ENCODE measurements at regions not wholly inside any gene's neighbourhood (a gene's known extent, or its start where the extent isn't known, plus 50 kb on each side); places are given as distances from the start of the nearest gene placed in this dataset.

DNA sequence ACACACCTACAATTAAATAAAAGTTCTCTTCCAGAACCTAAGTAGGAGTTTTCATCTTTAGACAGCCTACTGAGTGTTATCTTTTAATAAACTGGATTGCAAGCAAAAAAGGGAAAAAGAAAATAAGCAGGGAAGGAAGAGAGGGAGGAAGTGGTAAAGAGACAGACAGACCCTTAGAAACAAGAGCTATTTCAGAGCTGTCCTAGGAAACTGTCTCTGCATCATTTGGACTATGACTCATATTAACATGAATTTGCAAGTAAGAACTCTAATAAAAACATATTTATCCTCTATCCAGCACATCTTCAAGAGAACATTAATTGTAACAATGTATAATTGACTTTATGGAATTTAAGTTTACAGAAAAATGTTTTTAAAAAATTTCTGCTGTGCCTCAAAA is 438.8 kb upstream of the USP15 start:
- TF ChIP-seq EZH2phosphoT487 (conservative IDR thresholded peaks at IDR 0.05; ENCODE audit: low read length): no peak
- TF ChIP-seq, protein P1, sequence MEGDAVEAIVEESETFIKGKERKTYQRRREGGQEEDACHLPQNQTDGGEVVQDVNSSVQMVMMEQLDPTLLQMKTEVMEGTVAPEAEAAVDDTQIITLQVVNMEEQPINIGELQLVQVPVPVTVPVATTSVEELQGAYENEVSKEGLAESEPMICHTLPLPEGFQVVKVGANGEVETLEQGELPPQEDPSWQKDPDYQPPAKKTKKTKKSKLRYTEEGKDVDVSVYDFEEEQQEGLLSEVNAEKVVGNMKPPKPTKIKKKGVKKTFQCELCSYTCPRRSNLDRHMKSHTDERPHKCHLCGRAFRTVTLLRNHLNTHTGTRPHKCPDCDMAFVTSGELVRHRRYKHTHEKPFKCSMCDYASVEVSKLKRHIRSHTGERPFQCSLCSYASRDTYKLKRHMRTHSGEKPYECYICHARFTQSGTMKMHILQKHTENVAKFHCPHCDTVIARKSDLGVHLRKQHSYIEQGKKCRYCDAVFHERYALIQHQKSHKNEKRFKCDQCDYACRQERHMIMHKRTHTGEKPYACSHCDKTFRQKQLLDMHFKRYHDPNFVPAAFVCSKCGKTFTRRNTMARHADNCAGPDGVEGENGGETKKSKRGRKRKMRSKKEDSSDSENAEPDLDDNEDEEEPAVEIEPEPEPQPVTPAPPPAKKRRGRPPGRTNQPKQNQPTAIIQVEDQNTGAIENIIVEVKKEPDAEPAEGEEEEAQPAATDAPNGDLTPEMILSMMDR (IDR thresholded peaks at IDR 0.05; ENCODE audit: insufficient read depth, low read length, poor library complexity, severe bottlenecking): no peak
- H3K4me2 ChIP-seq (ENCODE audit: low read depth, low read length, poor library complexity, severe bottlenecking): no peak overlapping the region
- H3K79me2 ChIP-seq (ENCODE audit: insufficient read depth, low read length): no peaks in the 10 kb centered on the region
- no peak overlapping the region for H3K9ac ChIP-seq (ENCODE audit: low read length)
- no peaks in the 10 kb centered on the region for H3K9me2 ChIP-seq (replicated peaks; ENCODE audit: insufficient read depth, low read length)
- H3K27me3 ChIP-seq (ENCODE audit: low read length): no peaks in the 10 kb centered on the region
- H3K9me3 ChIP-seq (ENCODE audit: insufficient read depth, low read length): no peaks in the 10 kb centered on the region
- H3F3A ChIP-seq (ENCODE audit: insufficient read depth): no peaks in the 10 kb centered on the region
- no peak overlapping the region for H3K4me3 ChIP-seq (ENCODE audit: insufficient read depth, low read length, poor library complexity, severe bottlenecking)
- no peak overlapping the region for H2AFZ ChIP-seq (ENCODE audit: low read depth, low read length, severe bottlenecking)
- no peaks in the 10 kb centered on the region for H4K20me1 ChIP-seq (ENCODE audit: low read depth, low read length)
- no peaks in the 10 kb centered on the region for H3K36me3 ChIP-seq (ENCODE audit: low read length)
- H3K27ac ChIP-seq (ENCODE audit: low read depth, low read length): no peak overlapping the region

DNA sequence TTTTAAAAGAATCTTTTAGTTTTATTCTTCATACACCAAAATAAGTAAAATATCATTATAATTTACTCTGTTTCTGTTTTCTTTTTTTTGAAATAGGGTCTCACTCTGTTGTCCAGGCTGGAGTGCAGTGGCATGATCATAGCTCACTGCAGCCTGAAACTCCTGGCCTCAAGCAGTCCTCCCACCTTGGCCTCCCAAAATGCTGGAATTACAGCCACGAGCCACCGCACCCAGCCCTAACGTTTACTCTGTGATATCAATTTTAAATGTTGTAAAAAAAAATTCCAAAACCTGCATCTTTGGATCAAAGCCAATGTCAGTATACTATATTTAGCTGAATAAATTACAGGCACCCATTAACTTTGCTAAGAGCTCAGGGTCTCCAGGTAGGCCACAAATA is 437.1 kb upstream of the USP15 start:
- H3K4me3 ChIP-seq (ENCODE audit: insufficient read depth, low read length, poor library complexity, severe bottlenecking): no peak overlapping the region
- no peak overlapping the region for H3K4me2 ChIP-seq (ENCODE audit: low read depth, low read length, poor library complexity, severe bottlenecking)
- no peaks in the 10 kb centered on the region for H3K9me3 ChIP-seq (ENCODE audit: insufficient read depth, low read length)
- H3K9me2 ChIP-seq (replicated peaks; ENCODE audit: insufficient read depth, low read length): no peaks in the 10 kb centered on the region
- no peaks in the 10 kb centered on the region for H3K79me2 ChIP-seq (ENCODE audit: insufficient read depth, low read length)
- no peaks in the 10 kb centered on the region for H3F3A ChIP-seq (ENCODE audit: insufficient read depth)
- no peak for TF ChIP-seq EZH2phosphoT487 (conservative IDR thresholded peaks at IDR 0.05; ENCODE audit: low read length)
- TF ChIP-seq, protein P1 (IDR thresholded peaks at IDR 0.05; ENCODE audit: insufficient read depth, low read length, poor library complexity, severe bottlenecking): no peak
- no peak overlapping the region for H2AFZ ChIP-seq (ENCODE audit: low read depth, low read length, severe bottlenecking)
- H3K9ac ChIP-seq (ENCODE audit: low read length): no peak overlapping the region
- no peaks in the 10 kb centered on the region for H4K20me1 ChIP-seq (ENCODE audit: low read depth, low read length)
- no peak overlapping the region for H3K27ac ChIP-seq (ENCODE audit: low read depth, low read length)
- H3K27me3 ChIP-seq (ENCODE audit: low read length): no peaks in the 10 kb centered on the region
- H3K36me3 ChIP-seq (ENCODE audit: low read length): no peaks in the 10 kb centered on the region

DNA sequence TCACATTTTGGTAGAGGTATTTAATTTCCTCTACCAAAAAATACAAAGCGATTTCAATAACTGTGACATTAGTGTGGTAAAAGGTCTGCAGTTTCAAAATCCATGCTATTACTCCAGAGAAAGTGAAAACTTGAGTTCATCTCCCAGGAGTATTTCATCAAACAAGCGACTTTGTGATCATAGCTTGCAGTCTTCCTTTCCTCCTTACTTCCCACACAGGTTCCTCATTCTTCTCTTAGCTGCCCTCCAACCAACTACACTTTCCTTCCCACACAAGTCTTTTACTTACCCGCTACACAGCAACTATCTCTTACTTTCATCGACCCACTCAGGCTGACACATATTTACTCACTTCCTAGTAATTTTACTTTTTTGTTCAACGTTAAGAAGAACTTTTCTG is 413.4 kb upstream of the USP15 start:
- no peaks in the 10 kb centered on the region for H3K79me2 ChIP-seq (ENCODE audit: insufficient read depth, low read length)
- H3K27me3 ChIP-seq (ENCODE audit: low read length): no peaks in the 10 kb centered on the region
- TF ChIP-seq EZH2phosphoT487 (conservative IDR thresholded peaks at IDR 0.05; ENCODE audit: low read length): no peak
- TF ChIP-seq, protein P1 (IDR thresholded peaks at IDR 0.05; ENCODE audit: insufficient read depth, low read length, poor library complexity, severe bottlenecking): no peak
- H3K4me3 ChIP-seq (ENCODE audit: insufficient read depth, low read length, poor library complexity, severe bottlenecking): no peak overlapping the region
- no peak overlapping the region for H3K27ac ChIP-seq (ENCODE audit: low read depth, low read length)
- no peaks in the 10 kb centered on the region for H3K36me3 ChIP-seq (ENCODE audit: low read length)
- H3K4me2 ChIP-seq (ENCODE audit: low read depth, low read length, poor library complexity, severe bottlenecking): no peak overlapping the region
- no peak overlapping the region for H2AFZ ChIP-seq (ENCODE audit: low read depth, low read length, severe bottlenecking)
- H3K9me3 ChIP-seq (ENCODE audit: insufficient read depth, low read length): no peaks in the 10 kb centered on the region
- H3K9ac ChIP-seq (ENCODE audit: low read length): no peak overlapping the region
- H3K9me2 ChIP-seq (replicated peaks; ENCODE audit: insufficient read depth, low read length): no peaks in the 10 kb centered on the region
- H3F3A ChIP-seq (ENCODE audit: insufficient read depth): no peaks in the 10 kb centered on the region
- H4K20me1 ChIP-seq (ENCODE audit: low read depth, low read length): no peaks in the 10 kb centered on the region

DNA sequence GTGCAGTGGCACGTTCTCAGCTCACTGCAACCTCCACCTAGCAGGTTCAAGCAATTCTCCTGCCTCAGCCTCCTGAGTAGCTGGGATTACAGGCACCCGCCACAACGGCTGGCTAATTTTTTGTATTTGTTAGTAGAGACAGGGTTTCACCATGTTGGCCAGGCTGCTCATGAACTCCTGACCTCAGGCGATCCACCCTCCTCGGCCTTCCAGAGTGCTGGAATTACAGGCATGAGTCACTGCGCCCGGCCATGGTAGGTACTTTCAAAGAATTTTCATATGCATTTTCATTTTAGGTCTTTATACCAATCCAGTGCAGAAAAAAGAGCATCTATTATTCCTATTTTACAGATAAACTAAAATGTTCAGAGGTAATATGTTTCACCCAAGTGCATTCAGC is 411.3 kb upstream of the USP15 start:
- no peak overlapping the region for H3K4me3 ChIP-seq (ENCODE audit: insufficient read depth, low read length, poor library complexity, severe bottlenecking)
- no peaks in the 10 kb centered on the region for H3K79me2 ChIP-seq (ENCODE audit: insufficient read depth, low read length)
- H3K9me2 ChIP-seq (replicated peaks; ENCODE audit: insufficient read depth, low read length): no peaks in the 10 kb centered on the region
- H2AFZ ChIP-seq (ENCODE audit: low read depth, low read length, severe bottlenecking): no peak overlapping the region
- H4K20me1 ChIP-seq (ENCODE audit: low read depth, low read length): no peaks in the 10 kb centered on the region
- no peak for TF ChIP-seq EZH2phosphoT487 (conservative IDR thresholded peaks at IDR 0.05; ENCODE audit: low read length)
- TF ChIP-seq, protein P1 (IDR thresholded peaks at IDR 0.05; ENCODE audit: insufficient read depth, low read length, poor library complexity, severe bottlenecking): no peak
- no peak overlapping the region for H3K4me2 ChIP-seq (ENCODE audit: low read depth, low read length, poor library complexity, severe bottlenecking)
- no peaks in the 10 kb centered on the region for H3F3A ChIP-seq (ENCODE audit: insufficient read depth)
- no peak overlapping the region for H3K27ac ChIP-seq (ENCODE audit: low read depth, low read length)
- no peaks in the 10 kb centered on the region for H3K9me3 ChIP-seq (ENCODE audit: insufficient read depth, low read length)
- H3K36me3 ChIP-seq (ENCODE audit: low read length): no peaks in the 10 kb centered on the region
- H3K9ac ChIP-seq (ENCODE audit: low read length): no peak overlapping the region
- H3K27me3 ChIP-seq (ENCODE audit: low read length): no peaks in the 10 kb centered on the region
